BJ (cell line): ENCODE measurements at regions not wholly inside any gene's neighbourhood (a gene's known extent, or its start where the extent isn't known, plus 50 kb on each side); places are given as distances from the start of the nearest gene placed in this dataset.

Experiments
- CTCF ChIA-PET: fragments of 350-600 bp; formaldehyde crosslinking; extraction: SDS; loops from one replicate; lab custom pipeline; 2021; ENCODE audit warnings: antibody characterized with exemption, inconsistent platforms; lab: Yijun Ruan, JAX
- POLR2A ChIA-PET: fragments of 300-600 bp; sonication (Branson Sonifier 250); formaldehyde crosslinking; extraction: SDS; loops from one replicate; lab custom pipeline; 2021; ENCODE audit warnings: antibody characterized with exemption; lab: Charles Lee
- DNase-seq: peaks from one replicate; pipeline ENCODE4 v3.0.0-alpha.2; 2011; ENCODE audit warnings: low read depth
- H3K27me3 ChIP-seq: 2 replicates; pipeline ENCODE4 v1.6.0; 2011; ENCODE audit warnings: low read length; ENCODE audit not compliant: control insufficient read depth, insufficient read depth
- H3K36me3 ChIP-seq: 2 replicates; pipeline ENCODE4 v1.5.1; 2011; ENCODE audit warnings: low read length; ENCODE audit not compliant: control insufficient read depth, insufficient read depth
- H3K4me3 ChIP-seq: 2 replicates; pipeline ENCODE4 v1.5.1; 2011; ENCODE audit warnings: low read depth, mild to moderate bottlenecking, control low read depth, low read length
- TF ChIP-seq, protein P1 (sequence below): IDR thresholded peaks from 2 replicates; pipeline ENCODE4 v1.5.1; 2011; ENCODE audit warnings: low read depth, mild to moderate bottlenecking, control low read depth, inconsistent platforms, low read length, moderate library complexity; ENCODE audit not compliant: insufficient read depth

DNA sequence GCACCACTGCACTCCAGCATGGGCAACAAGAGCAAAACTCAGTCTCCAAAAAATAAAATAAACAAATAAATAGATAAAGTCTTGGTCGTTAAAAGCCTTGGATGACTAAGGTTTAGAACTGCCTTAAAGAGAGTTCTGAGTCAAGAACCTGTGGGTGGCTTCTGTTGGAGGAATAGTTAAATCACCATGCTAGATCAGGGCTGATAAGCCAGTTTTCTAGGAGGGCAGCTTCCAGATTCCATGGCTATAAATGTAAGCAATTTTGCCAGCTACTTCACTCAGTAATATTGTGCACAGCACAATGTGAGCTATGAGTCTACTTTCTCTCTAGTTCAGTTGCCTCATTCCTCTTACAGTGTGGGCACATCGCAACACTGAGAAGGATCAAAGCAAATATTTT is 242.1 kb upstream of the NUDT12 start:
- CTCF ChIA-PET, result interaction anchor here (0.9 kb wide), 1 partner anchor 375 kb away, joined by 4 read pairs; no protein-coding TSS in a partner anchor
- Histone ChIP-seq H3K36me3 (no peaks in the 10 kb centered on the region), H3K27me3 (no peaks in the 10 kb centered on the region), H3K4me3 (no peak overlapping the region)
- DNase-seq, result peak; percentile 34
- TF ChIP-seq, protein P1, sequence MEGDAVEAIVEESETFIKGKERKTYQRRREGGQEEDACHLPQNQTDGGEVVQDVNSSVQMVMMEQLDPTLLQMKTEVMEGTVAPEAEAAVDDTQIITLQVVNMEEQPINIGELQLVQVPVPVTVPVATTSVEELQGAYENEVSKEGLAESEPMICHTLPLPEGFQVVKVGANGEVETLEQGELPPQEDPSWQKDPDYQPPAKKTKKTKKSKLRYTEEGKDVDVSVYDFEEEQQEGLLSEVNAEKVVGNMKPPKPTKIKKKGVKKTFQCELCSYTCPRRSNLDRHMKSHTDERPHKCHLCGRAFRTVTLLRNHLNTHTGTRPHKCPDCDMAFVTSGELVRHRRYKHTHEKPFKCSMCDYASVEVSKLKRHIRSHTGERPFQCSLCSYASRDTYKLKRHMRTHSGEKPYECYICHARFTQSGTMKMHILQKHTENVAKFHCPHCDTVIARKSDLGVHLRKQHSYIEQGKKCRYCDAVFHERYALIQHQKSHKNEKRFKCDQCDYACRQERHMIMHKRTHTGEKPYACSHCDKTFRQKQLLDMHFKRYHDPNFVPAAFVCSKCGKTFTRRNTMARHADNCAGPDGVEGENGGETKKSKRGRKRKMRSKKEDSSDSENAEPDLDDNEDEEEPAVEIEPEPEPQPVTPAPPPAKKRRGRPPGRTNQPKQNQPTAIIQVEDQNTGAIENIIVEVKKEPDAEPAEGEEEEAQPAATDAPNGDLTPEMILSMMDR, result no peak
- POLR2A ChIA-PET, result no interaction called here

DNA sequence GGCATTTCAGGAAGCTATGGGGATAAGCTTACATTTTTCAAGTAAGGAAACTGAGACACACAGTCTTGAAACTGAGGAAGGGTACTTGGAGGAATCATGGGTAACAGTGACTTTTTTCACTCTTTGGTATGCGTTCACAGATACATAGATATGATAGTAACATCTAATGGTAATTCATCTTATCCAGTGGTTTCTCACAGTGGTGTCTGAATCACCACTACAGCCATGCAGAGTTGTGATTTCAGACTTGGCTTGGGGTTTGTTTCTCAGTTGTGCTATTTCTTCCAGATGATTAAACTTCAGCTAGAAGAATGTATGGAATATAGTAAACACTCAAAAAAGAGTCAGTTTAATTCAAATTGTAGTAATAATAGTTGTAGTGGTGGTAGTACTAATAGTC is 239.1 kb upstream of the NUDT12 start:
- no peaks in the 10 kb centered on the region for H3K27me3 ChIP-seq
- CTCF ChIA-PET, result no interaction called here
- H3K4me3 ChIP-seq, result no peak overlapping the region
- TF ChIP-seq, protein P1, result no peak
- DNase-seq, result no peak
- no peaks in the 10 kb centered on the region for H3K36me3 ChIP-seq
- POLR2A ChIA-PET, result no interaction called here

DNA sequence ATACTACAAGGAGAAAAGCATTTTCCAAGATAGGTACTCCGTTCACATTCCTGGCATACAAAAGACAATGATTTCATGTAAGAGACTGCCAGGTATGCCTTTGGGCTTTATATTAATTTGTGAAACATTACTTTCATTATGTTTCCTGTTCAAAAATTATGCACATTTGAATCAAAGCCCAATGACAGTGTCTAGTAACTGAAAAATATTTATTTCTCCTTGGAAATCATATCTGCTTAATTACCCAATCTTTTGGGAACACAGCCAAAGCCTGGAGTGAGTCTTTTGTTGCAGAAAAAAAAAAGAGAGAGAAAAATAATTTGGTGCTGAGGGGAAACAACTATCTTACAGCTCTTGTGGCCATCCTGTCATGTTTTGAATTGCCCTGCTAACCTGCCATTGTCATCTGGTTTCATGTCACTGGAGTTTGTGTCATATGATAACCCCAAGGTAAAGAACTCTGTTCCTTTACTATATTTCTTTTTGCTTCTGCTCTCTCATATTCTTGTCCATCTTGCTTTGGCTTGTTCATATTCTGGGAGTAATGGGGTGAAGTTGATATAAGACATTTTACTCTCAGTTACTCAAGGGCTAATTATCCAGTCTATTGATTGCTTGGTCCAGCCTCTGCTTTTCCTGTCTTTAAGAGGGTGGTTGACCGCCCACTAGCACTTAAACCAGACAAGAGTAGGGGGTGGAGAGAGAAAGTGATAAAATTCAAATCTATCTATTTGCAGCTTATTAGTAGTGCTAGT is 238.3 kb upstream of the NUDT12 start:
- Histone ChIP-seq H3K27me3 (no peaks in the 10 kb centered on the region), H3K36me3 (no peaks in the 10 kb centered on the region), H3K4me3 (no peak overlapping the region)
- ChIA-PET POLR2A (no interaction called here), CTCF (interaction anchor here (1.4 kb wide), 2 partner anchors 8 to 10 kb away, joined by 3 to 4 read pairs; no protein-coding TSS in a partner anchor)
- TF ChIP-seq, protein P1, result no peak
- DNase-seq, result no peak

DNA sequence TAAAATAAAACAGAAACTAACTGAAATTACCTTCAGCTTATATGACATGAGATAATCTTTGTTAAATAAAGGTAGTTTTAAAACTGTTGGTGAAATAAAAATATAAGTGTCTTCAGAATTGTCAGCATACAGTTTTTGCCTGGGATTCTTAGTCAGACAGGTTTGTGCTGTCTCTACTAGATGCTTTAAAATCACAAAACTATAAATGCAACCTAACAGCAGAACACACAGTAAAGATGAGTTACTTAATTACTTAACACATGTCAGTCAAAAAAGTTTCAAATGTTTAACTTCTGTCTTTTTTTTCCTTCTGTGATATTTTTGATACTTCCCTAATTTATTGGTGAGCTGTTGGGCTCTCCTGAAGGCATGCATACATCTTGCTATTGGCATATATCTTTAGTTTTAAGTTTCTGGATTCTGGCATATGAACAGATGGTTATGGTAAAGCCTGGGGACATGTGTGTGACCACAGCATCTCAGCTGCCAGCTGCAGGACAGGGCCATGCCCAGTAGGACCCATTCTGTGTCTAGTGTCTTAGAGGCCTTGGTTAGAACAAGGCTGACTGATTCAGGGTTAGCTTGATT is 231.1 kb upstream of the NUDT12 start:
- Histone ChIP-seq H3K36me3 (no peaks in the 10 kb centered on the region), H3K27me3 (no peaks in the 10 kb centered on the region), H3K4me3 (no peak overlapping the region)
- DNase-seq, result no peak
- ChIA-PET POLR2A (no interaction called here), CTCF (interaction anchor here (1.7 kb wide), 1 partner anchor 15 kb away, joined by 4 read pairs; no protein-coding TSS in a partner anchor)
- TF ChIP-seq, protein P1, result no peak

DNA sequence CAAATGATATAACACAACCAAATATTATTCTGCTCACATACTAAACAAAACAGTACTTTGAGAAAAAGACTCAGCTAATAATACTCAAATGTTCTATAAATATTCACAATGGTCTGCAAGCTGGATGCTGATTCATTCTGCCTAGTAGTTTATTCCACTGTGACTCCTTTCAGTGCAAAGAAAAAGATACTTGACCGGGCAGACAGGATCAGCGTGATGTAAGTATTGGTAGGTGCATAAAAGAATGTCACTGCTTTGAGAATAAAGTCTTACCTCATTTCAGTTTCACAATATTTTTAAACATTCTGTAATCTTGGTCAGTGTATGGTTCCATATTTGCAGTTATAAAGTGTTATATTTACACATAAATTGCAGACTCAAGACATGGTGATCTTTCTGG is 223.0 kb upstream of the NUDT12 start:
- ChIA-PET POLR2A (no interaction called here), CTCF (no interaction called here)
- Histone ChIP-seq H3K27me3 (no peaks in the 10 kb centered on the region), H3K36me3 (no peaks in the 10 kb centered on the region), H3K4me3 (no peak overlapping the region)
- DNase-seq, result no peak
- TF ChIP-seq, protein P1, result no peak
